OCI-LY3 (cell line): ENCODE measurements at regions not wholly inside any gene's neighbourhood (a gene's known extent, or its start where the extent isn't known, plus 50 kb on each side); places are given as distances from the start of the nearest gene placed in this dataset.

Experiments
- CTCF ChIP-seq: fragments of 200-600, 300-600 bp; sonication (generic); IDR thresholded peaks from 2 replicates; pipeline ENCODE4 v1.5.1; 2014; ENCODE audit warnings: antibody characterized with exemption, low read length, low read depth
- EZH2phosphoT487 ChIP-seq: fragments of 200-600 bp; shearing (Covaris generic); IDR thresholded peaks from 2 replicates; pipeline ENCODE4 v1.6.1; 2018; ENCODE audit warnings: antibody characterized with exemption, mixed run types, low read depth

- TF ChIP-seq CTCF (no peak), EZH2phosphoT487 (no peak)
These were observed 367.9 kb upstream of the ADGRL4 start for GRCh38 chr1:79374397-79374796.
